Ureter (tissue), 1 donor: ENCODE measurements at regions not wholly inside any gene's neighbourhood (a gene's known extent, or its start where the extent isn't known, plus 50 kb on each side); places are given as distances from the start of the nearest gene placed in this dataset.
"Not testable (repeated sequence)": the region's sequence is repeated elsewhere in the genome, so short reads cannot be mapped to it uniquely, and the experiment has no call there.

Experiments
- DNase-seq: peaks from one replicate; pipeline ENCODE4 v3.0.0-alpha.2; 2020; ENCODE audit warnings: low spot score
- donor health status: DM: yes; HTN: yes; CAD: no.

- no peak for DNase-seq
These were observed 237.2 kb downstream of the ASMT start for GRCh38 chrX:1852082-1852481.

DNA sequence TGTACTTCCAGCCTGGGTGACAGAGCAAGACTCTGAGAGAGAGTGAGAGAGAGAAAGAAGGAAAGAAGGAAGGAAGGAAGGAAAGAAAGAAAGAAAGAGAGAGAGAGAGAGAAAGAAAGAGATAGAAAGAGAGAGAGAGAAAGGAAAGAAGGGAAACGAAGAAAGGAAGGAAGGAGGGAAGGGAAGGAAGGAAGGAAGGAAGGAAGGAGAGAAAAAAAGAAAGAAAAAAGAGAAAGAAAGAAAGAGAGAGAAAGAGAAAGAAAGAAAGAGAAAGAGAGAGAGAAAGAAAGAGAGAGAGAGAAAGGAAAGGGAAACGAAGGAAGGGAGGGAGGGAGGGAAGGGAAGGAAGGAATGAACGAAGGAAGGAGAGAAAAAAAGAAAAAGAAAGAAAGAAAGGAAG lies 238.6 kb downstream of the ASMT start:
- DNase-seq = no peak

GRCh38 chrX:1853916-1854315 lies 239.1 kb downstream of the ASMT start:
- DNase-seq = no peak

GRCh38 chrX:1854861-1855260 lies 240.0 kb downstream of the ASMT start:
- not testable (repeated sequence) for DNase-seq

DNA sequence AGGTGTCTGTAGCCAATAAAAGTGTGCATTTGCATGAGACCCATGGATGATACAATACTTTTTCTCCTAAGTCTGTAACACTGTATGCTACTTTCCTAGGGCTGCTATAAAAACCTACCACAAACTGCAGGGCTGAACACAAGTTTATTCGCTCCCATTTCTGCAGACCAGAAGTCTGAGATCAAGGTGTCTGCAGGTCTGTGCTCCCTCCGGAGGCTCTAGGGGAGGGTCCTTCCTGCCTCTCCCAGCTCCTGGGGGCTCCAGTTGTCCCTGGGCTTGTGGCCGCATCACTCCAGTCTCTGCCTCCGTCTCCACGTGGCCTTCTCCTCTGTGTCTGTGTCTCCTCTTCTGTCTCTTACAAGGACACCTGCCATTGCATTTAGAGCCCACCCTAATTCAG lies 244.4 kb downstream of the ASMT start:
- DNase-seq = not testable (repeated sequence)

DNA sequence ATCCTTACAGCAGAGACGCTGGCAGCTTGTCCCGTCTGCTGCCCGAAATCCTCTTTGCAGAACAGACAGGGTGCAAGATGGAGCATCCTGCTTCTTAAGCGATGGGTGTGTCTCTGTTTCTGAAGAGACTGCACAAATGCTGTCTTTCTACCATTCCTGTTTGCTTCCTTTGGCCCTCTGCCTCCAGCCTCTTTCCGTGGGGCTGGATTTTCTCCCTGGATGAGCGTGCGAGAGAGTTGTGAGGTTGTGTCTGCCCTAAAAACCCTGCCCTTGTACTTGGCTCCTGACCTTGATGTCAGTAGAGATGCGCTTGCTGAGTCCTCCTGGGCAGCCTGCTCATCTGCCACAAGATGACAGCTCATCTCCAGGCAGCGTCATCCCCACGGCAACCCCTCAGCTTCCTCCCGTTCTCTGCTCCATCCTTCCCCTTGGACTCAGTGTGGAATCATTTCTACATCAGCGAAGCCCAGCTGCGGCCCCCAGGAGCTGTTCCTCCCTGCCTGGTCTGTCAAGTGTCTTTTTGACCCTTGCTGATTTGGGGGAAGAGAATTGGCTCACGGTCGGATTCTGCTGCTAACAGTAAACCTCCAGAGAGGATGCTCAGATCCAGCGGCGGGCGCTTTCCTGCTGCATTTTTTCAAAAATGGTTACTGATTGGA lies 246.2 kb downstream of the ASMT start:
- DNase-seq = no peak

GRCh38 chrX:1863995-1864394 lies 249.1 kb downstream of the ASMT start:
- DNase-seq = not testable (repeated sequence)

DNA sequence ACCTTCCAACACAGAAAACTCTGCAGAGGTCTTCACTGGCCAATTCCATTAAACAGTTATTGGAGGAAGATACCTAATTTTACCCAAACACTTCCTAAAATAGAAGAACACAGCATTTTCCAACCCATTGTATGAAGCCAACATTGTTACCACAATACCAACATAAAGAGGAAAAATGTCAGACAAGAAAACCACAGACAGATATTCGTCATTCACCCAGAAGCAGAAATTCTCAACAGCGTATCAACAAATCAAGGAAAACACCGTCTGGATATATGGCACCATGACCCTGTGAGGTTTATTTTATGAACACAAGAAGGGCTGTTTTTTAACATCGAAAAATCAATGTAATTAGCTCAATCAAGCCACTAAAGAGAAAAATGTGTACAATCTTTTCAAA lies 255.6 kb downstream of the ASMT start:
- no peak for DNase-seq

- DNase-seq = no peak
These were observed 257.0 kb downstream of the ASMT start for GRCh38 chrX:1871887-1872286.

GRCh38 chrX:1873671-1874070 lies 258.8 kb downstream of the ASMT start:
- no peak for DNase-seq

- DNase-seq = no peak
These were observed 259.6 kb downstream of the ASMT start for GRCh38 chrX:1874416-1874815.

GRCh38 chrX:1874899-1875298 lies 260.0 kb downstream of the ASMT start:
- DNase-seq = no peak

DNA sequence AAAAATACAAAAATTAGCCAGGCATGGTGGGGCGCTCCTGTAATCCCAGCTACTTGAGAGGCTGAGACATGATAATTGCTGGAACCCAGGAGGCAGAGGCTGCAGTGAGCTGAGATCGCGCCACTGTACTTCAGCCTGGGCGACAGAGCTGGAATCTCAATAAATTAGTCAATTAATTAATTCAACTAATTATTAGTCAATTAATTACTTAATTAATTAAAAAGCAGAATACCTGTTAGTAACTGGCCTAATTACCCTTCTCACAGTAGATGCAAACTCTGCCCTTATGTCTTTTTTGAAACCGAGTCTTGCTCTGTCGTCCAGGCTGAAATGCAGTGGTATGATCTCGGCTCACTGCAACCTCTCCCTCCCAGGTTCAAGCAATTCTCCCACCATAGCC lies 261.2 kb downstream of the ASMT start:
- no peak for DNase-seq

DNA sequence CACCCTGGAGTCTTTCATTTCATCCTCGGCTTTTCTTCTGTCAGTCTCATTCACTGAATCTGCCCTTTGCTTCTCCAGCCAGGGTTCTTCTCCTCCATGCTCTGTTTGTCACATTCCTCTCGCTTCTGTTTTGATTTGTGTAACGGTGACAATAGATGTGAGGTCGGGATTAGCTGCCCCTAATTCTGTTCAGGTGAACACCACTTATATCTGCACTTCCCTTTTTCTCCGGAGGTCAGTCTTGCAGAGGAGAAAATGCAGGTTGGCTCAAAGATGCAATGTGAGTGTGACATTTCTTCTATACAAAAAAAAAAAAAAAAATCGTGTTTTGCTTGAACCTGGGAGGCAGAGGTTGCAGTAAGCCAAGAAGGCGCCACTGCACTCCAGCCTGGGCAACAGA lies 262.9 kb downstream of the ASMT start:
- DNase-seq = no peak

DNA sequence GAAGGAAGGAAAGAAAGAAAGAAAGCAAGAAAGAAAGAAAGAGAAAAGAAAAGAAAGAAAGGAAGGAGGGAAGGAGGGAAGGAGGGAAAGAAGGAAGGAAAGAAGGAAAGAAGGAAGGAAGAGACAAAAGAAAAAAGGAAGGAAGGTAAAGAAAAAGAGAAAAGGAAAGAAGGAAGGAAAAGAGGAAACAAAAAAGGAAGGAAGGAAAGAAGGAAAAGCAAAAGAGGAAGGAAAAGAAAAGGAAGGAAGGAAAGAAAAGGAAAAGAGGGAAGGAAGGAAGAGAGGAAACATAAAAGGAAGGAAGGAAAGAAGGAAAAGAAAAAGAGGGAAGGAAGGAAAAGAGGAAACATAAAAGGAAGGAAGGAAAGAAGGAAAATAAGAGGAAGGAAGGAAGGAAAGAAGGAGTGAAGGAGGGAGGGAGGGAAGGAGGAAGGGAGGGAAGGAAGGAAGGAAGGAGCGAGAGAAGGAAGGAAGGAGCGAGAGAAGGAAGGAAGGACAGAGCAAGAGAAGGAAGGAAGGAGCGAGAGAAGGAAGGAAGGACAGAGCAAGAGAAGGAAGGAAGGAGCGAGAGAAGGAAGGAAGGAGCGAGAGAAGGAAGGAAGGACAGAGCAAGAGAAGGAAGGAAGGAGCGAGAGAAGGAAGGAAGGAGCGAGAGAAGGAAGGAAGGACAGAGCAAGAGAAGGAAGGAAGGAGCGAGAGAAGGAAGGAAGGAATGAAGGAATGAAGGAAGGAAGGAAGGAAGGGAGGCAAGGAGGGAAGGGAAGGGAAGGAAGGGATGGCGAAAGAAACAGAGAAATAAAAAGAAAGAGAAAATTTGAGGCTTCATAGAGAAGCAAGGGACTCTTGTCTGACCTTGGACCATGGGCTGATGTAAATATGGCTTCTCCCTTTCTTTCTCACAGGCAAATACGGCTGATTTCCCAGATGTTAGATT lies 266.3 kb downstream of the ASMT start:
- not testable (repeated sequence) for DNase-seq

DNA sequence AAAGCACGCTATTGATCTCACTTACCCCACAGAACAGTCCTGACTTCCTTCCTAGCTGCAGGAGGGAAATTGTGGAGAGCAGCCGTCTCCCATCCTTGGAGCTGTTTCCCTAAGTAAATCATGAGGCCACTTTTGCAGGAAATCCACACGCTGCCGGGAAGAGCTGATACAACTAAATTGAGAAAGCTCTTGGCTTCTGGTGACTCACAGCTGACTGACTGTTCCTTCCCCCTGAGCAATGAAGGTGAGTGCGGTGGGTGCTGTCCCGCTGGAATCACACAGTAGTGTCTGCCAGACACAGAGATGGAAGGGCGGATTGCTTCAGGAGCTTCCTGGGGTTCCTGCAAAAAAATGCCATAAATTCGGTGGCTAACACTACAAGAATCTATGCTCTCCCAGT lies 268.9 kb downstream of the ASMT start:
- no peak for DNase-seq

DNA sequence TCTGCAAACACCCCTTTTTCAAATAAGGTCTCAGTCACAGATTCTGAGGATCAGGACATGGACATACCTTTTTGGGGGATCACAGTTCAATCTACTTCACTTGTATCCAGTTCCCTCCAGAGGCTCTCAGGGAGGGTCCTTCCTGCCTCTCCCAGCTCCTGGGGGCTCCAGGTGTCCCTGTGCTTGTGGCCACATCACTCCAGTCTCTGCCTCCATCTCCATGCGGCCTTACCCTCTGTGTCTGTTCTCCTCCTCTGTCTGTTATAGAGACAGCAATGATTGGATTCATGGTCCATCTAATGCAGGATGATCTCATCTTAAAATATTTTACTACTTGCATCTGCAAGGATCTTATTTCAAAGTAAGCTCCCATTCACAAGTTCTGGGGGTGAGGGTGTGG lies 269.6 kb downstream of the ASMT start:
- no peak for DNase-seq

GRCh38 chrX:1885116-1885515 lies 270.3 kb downstream of the ASMT start:
- DNase-seq = no peak

DNA sequence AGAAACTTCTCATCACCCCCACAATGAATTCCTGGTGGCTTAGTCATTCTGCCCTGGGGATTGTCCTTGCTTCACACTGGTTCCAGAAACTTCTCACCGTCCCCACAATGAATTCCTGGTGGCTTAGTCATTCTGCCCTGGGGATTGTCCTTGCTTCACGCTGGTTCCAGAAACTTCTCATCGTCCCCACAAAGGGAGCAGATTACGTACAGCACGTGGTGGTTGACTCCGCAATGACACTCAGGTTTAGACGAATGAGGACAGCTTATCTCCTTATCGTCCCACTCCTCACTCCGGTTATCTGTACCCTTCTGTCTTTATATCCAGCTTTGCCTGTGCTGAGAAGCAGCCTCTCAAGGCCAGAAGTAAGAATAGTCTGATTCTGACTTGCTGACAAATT lies 273.4 kb downstream of the ASMT start:
- not testable (repeated sequence) for DNase-seq

DNA sequence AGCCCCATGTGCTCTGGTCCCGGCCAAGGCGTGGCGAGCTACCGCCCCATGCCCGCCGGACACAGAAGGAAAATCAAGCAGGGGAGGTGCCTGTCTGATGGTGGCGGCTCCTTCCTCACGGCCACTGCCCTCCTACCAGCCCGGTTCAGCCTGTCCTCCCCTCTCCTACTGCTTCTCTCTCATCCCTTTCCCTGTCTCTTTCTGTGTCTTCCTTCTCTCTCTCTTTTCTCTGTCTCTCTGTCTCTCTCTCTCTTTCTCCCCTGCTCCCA lies 279.1 kb downstream of the ASMT start:
- DNase-seq = no peak

GRCh38 chrX:1894740-1895139 lies 279.9 kb downstream of the ASMT start:
- DNase-seq = no peak

DNA sequence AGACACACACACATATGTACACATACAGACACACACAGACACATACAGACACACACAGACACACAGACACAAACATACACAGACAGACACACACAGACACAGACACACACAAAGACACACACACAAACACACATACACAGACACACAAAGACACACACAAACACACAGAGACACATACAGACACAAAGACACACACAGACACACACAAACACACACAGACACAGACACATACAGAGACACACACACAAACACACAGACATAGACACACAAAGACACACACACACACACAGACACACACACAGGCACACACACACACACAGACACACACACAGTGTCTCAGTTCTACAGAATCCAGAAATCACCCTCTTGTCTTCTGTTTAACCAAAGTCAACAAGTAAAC lies 280.7 kb downstream of the ASMT start:
- DNase-seq = no peak

DNA sequence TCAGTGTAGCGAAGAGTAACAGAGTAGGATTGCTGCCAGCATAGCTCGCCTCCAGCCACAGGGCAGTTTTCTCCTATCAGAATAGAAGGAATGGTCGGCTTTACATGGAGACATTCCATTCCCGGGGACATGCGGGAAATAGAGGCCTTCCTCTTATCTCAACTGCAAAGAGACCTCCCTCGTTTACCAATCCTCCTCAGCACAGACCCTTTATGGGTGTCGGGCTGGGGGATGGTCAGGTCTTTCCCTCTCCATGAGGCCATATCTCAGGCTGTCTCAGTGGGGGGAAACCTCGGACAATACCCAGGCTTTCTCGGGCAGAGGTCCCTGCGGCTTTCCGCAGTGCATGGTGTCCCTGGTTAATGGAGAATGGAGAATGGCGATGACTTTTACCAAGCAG lies 285.0 kb downstream of the ASMT start:
- no peak for DNase-seq

DNA sequence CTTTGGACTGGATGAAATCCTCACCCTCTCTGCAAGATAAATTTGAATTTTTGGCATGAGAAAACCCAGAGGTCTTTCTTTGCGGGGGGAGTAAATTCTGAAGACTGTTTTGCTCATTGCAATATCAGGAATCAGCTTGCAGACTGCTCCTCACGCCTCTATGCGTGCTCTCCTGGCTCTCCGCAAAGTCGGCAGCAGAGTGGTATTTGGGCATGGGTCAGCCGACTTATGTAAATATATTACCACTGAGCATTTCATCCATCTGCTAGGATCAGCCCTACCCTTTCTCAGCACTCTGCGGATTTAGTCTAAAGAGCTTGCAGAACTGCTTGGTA lies 288.0 kb downstream of the ASMT start:
- DNase-seq = no peak
